Activated CD4-positive, alpha-beta T cell treated with anti-CD3 and anti-CD28 coated beads for 24 hours (primary cell): ENCODE measurements at regions not wholly inside any gene's neighbourhood (a gene's known extent, or its start where the extent isn't known, plus 50 kb on each side); places are given as distances from the start of the nearest gene placed in this dataset.
"Not testable (repeated sequence)": the region's sequence is repeated elsewhere in the genome, so short reads cannot be mapped to it uniquely, and the experiment has no call there.

Experiments
- DNase-seq, 2 donors: peaks; one replicate each; pipeline ENCODE4 v3.0.0-alpha.2; 2020; ENCODE audit warnings: low read depth in 2 of 2

- DNase-seq: no peak
Observed at GRCh38 chr10:35933940-35934641, 292.0 kb upstream of the FZD8 start.

GRCh38 chr10:35933491-35933890 is 291.4 kb upstream of the FZD8 start:
- DNase-seq: no peak

- not testable (repeated sequence) for DNase-seq
Observed at GRCh38 chr10:35929962-35930361, 287.9 kb upstream of the FZD8 start.

GRCh38 chr10:35928748-35929147 is 286.7 kb upstream of the FZD8 start:
- no peak for DNase-seq

- no peak for DNase-seq
Observed at GRCh38 chr10:35927990-35928488, 285.9 kb upstream of the FZD8 start.

GRCh38 chr10:35927341-35927740 is 285.2 kb upstream of the FZD8 start:
- DNase-seq: no peak

GRCh38 chr10:35926846-35927245 is 284.8 kb upstream of the FZD8 start:
- DNase-seq: no peak

GRCh38 chr10:35925493-35925892 is 283.4 kb upstream of the FZD8 start:
- no peak for DNase-seq

GRCh38 chr10:35924759-35925158 is 282.7 kb upstream of the FZD8 start:
- no peak for DNase-seq

GRCh38 chr10:35922876-35923600 is 280.9 kb upstream of the FZD8 start:
- DNase-seq: no peak

GRCh38 chr10:35921866-35922350 is 279.8 kb upstream of the FZD8 start:
- DNase-seq: no peak

GRCh38 chr10:35916791-35917190 is 274.7 kb upstream of the FZD8 start:
- no peak for DNase-seq

- DNase-seq: no peak
Observed at GRCh38 chr10:35913628-35914027, 271.5 kb upstream of the FZD8 start.

GRCh38 chr10:35912615-35913569 is 270.8 kb upstream of the FZD8 start:
- no peak for DNase-seq

- DNase-seq: no peak
Observed at GRCh38 chr10:35911954-35912353, 269.9 kb upstream of the FZD8 start.

GRCh38 chr10:35911233-35911632 is 269.1 kb upstream of the FZD8 start:
- no peak for DNase-seq

- no peak for DNase-seq
Observed at GRCh38 chr10:35910234-35910633, 268.1 kb upstream of the FZD8 start.

GRCh38 chr10:35909121-35909720 is 267.1 kb upstream of the FZD8 start:
- DNase-seq: no peak

GRCh38 chr10:35908451-35908850 is 266.4 kb upstream of the FZD8 start:
- DNase-seq: no peak

GRCh38 chr10:35907548-35907947 is 265.5 kb upstream of the FZD8 start:
- DNase-seq: no peak

- no peak for DNase-seq
Observed at GRCh38 chr10:35906155-35906554, 264.1 kb upstream of the FZD8 start.

GRCh38 chr10:35903021-35903420 is 260.9 kb upstream of the FZD8 start:
- DNase-seq: no peak
